SK-N-SH treated with all-trans-retinoic acid at 6 μM for 48 hours (cell line): ENCODE measurements at regions not wholly inside any gene's neighbourhood (a gene's known extent, or its start where the extent isn't known, plus 50 kb on each side); places are given as distances from the start of the nearest gene placed in this dataset.

Experiments used
- ARNTL ChIP-seq: fragments of 450-650 bp; formaldehyde crosslinking; IDR thresholded peaks from 2 replicates; pipeline ENCODE4 v1.5.0; 2020; ENCODE audit warnings: low read depth, mild to moderate bottlenecking, moderate library complexity, borderline replicate concordance
- ESRRG ChIP-seq: fragments of 250-450 bp; sonication (Bioruptor Pico); IDR thresholded peaks from 2 replicates; pipeline ENCODE4 v1.6.1; 2021; ENCODE audit warnings: mild to moderate bottlenecking
- PPARA ChIP-seq: fragments of 250-450 bp; sonication (Bioruptor Pico); IDR thresholded peaks from 2 replicates; pipeline ENCODE4 v1.5.0; 2020; ENCODE audit warnings: mild to moderate bottlenecking, borderline replicate concordance
- ZC3H10 ChIP-seq: fragments of 250-450 bp; sonication (Bioruptor Pico); IDR thresholded peaks from 2 replicates; pipeline ENCODE4 v1.5.1; 2021; ENCODE audit warnings: mild to moderate bottlenecking, moderate library complexity
- ZFP3 ChIP-seq: fragments of 250-450 bp; sonication (Bioruptor Pico); IDR thresholded peaks from 2 replicates; pipeline ENCODE4 v1.5.0; 2020; ENCODE audit warnings: mild to moderate bottlenecking, moderate library complexity
- ZNF8 ChIP-seq: fragments of 450-650 bp; formaldehyde crosslinking; IDR thresholded peaks from 2 replicates; pipeline ENCODE4 v1.5.0; 2020; ENCODE audit warnings: mild to moderate bottlenecking, moderate library complexity
- TF ChIP-seq, protein P1 (sequence below): fragments of 250-450 bp; sonication (Bioruptor Pico); IDR thresholded peaks from 2 replicates; pipeline ENCODE4 v1.5.1; 2020; ENCODE audit warnings: low read depth, mild to moderate bottlenecking, moderate library complexity

GRCh38 chr3:31224936-31225335 is 307.8 kb upstream of the STT3B start:
- no peak for TF ChIP-seq ESRRG
- TF ChIP-seq ZFP3 (CRISPR knock-in tag), result no peak
- TF ChIP-seq PPARA (CRISPR knock-in tag), result no peak
- no peak for TF ChIP-seq ZC3H10 (CRISPR knock-in tag)
- TF ChIP-seq ARNTL (CRISPR knock-in tag), result no peak
- TF ChIP-seq, protein P1, sequence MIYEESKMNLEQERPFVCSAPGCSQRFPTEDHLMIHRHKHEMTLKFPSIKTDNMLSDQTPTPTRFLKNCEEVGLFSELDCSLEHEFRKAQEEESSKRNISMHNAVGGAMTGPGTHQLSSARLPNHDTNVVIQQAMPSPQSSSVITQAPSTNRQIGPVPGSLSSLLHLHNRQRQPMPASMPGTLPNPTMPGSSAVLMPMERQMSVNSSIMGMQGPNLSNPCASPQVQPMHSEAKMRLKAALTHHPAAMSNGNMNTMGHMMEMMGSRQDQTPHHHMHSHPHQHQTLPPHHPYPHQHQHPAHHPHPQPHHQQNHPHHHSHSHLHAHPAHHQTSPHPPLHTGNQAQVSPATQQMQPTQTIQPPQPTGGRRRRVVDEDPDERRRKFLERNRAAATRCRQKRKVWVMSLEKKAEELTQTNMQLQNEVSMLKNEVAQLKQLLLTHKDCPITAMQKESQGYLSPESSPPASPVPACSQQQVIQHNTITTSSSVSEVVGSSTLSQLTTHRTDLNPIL (CRISPR knock-in tag), result no peak
- TF ChIP-seq ZNF8 (CRISPR knock-in tag), result no peak
